ENCODE measurements at regions not wholly inside any gene's neighbourhood (a gene's known extent, or its start where the extent isn't known, plus 50 kb on each side); places are given as distances from the start of the nearest gene placed in this dataset.

DNA sequence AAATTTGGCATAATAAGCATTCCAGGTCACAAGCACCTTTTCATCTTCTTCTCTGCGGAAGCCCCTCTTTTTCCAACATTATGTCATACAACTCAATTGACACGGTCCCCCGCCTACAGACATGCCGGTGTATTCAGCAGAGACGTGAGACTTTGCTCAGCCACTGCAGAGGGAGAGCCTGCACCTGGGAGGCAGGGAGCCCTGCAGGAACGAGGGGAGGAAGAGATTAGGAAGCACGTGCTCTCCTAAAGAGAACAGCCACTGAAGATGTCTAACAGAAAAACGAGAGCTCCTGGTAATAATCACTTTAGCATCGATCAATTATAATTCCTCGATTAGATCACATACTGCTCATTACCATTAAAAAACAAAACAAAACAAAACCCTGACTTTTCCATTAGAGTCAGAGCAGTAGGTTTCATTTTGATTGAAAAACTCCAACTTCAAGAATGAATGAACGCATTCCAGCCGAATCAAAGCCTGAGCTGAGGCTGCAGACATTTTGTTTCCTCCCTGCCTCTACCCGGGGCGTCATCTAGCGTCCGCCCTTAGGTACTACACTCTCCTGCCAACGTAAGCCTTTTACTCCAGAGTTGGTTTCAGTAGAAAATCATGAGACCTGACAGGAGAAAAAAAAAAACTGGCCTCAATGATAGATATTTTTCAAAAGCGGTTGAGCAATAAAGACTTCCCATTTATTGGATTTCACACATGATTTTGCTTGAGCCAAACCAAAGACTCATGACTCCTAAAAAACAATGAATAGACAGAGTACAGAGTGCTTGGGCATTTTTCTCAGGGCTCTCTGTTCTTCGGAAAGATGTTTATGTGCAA, 194.5 kb downstream of the KATNAL1 start:
- no peak overlapping the region for H3K4me2 ChIP-seq
- H3K79me2 ChIP-seq (replicated peaks; ENCODE audit: insufficient read depth): no peaks in the 10 kb centered on the region
- H3K27ac ChIP-seq (ENCODE audit: low read depth): no peak overlapping the region
- no peaks in the 10 kb centered on the region; the same call in 1 of the 3 replicates for H3K9me3 Mint-ChIP-seq
- H3K36me3 Mint-ChIP-seq (ENCODE audit: low read depth): no peaks in the 10 kb centered on the region; the same call in 2 of the 3 replicates
- peak overlapping the region; percentile 4; the same call in 1 of the 3 replicates for H3K4me3 Mint-ChIP-seq
- peaks cover 11% of the 10 kb centered on the region for H3K4me1 ChIP-seq (ENCODE audit: insufficient read depth)
- H3K4me1 Mint-ChIP-seq: peaks cover 42% of the 10 kb centered on the region
- peak; percentile 25 for ATAC-seq
- H3K36me3 ChIP-seq (ENCODE audit: insufficient read depth): no peaks in the 10 kb centered on the region
- TF ChIP-seq, protein P1, sequence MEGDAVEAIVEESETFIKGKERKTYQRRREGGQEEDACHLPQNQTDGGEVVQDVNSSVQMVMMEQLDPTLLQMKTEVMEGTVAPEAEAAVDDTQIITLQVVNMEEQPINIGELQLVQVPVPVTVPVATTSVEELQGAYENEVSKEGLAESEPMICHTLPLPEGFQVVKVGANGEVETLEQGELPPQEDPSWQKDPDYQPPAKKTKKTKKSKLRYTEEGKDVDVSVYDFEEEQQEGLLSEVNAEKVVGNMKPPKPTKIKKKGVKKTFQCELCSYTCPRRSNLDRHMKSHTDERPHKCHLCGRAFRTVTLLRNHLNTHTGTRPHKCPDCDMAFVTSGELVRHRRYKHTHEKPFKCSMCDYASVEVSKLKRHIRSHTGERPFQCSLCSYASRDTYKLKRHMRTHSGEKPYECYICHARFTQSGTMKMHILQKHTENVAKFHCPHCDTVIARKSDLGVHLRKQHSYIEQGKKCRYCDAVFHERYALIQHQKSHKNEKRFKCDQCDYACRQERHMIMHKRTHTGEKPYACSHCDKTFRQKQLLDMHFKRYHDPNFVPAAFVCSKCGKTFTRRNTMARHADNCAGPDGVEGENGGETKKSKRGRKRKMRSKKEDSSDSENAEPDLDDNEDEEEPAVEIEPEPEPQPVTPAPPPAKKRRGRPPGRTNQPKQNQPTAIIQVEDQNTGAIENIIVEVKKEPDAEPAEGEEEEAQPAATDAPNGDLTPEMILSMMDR (conservative IDR thresholded peaks at IDR 0.05; ENCODE audit: low read depth in 2 of 2): peak; percentile 90 to 98
- TF ChIP-seq JUNB (IDR thresholded peaks at IDR 0.05; ENCODE audit: unreplicated experiment) (no peak), EZH2 (IDR thresholded peaks at IDR 0.05; ENCODE audit: low read depth, unreplicated experiment) (no peak)
- TF ChIP-seq, protein P2, sequence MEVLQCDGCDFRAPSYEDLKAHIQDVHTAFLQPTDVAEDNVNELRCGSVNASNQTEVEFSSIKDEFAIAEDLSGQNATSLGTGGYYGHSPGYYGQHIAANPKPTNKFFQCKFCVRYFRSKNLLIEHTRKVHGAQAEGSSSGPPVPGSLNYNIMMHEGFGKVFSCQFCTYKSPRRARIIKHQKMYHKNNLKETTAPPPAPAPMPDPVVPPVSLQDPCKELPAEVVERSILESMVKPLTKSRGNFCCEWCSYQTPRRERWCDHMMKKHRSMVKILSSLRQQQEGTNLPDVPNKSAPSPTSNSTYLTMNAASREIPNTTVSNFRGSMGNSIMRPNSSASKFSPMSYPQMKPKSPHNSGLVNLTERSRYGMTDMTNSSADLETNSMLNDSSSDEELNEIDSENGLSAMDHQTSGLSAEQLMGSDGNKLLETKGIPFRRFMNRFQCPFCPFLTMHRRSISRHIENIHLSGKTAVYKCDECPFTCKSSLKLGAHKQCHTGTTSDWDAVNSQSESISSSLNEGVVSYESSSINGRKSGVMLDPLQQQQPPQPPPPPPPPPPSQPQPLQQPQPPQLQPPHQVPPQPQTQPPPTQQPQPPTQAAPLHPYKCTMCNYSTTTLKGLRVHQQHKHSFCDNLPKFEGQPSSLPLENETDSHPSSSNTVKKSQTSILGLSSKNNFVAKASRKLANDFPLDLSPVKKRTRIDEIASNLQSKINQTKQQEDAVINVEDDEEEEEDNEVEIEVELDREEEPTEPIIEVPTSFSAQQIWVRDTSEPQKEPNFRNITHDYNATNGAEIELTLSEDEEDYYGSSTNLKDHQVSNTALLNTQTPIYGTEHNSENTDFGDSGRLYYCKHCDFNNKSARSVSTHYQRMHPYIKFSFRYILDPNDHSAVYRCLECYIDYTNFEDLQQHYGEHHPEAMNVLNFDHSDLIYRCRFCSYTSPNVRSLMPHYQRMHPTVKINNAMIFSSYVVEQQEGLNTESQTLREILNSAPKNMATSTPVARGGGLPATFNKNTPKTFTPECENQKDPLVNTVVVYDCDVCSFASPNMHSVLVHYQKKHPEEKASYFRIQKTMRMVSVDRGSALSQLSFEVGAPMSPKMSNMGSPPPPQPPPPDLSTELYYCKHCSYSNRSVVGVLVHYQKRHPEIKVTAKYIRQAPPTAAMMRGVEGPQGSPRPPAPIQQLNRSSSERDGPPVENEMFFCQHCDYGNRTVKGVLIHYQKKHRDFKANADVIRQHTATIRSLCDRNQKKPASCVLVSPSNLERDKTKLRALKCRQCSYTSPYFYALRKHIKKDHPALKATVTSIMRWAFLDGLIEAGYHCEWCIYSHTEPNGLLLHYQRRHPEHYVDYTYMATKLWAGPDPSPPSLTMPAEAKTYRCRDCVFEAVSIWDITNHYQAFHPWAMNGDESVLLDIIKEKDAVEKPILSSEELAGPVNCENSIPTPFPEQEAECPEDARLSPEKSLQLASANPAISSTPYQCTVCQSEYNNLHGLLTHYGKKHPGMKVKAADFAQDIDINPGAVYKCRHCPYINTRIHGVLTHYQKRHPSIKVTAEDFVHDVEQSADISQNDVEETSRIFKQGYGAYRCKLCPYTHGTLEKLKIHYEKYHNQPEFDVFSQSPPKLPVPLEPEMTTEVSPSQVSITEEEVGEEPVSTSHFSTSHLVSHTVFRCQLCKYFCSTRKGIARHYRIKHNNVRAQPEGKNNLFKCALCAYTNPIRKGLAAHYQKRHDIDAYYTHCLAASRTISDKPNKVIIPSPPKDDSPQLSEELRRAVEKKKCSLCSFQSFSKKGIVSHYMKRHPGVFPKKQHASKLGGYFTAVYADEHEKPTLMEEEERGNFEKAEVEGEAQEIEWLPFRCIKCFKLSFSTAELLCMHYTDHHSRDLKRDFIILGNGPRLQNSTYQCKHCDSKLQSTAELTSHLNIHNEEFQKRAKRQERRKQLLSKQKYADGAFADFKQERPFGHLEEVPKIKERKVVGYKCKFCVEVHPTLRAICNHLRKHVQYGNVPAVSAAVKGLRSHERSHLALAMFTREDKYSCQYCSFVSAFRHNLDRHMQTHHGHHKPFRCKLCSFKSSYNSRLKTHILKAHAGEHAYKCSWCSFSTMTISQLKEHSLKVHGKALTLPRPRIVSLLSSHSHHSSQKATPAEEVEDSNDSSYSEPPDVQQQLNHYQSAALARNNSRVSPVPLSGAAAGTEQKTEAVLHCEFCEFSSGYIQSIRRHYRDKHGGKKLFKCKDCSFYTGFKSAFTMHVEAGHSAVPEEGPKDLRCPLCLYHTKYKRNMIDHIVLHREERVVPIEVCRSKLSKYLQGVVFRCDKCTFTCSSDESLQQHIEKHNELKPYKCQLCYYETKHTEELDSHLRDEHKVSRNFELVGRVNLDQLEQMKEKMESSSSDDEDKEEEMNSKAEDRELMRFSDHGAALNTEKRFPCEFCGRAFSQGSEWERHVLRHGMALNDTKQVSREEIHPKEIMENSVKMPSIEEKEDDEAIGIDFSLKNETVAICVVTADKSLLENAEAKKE (CRISPR knock-in tag; IDR thresholded peaks at IDR 0.05): no peak
- peaks cover 25% of the 10 kb centered on the region for H3K27me3 Mint-ChIP-seq (ENCODE audit: insufficient read depth, low read depth, poor library complexity)
- no peak overlapping the region; the same call in 1 of the 2 replicates for H3K27ac Mint-ChIP-seq
- H3K4me3 ChIP-seq: no peak overlapping the region
- no peaks in the 10 kb centered on the region for H3F3A ChIP-seq (replicated peaks; ENCODE audit: low read depth)
- H2AFZ ChIP-seq: peak overlapping the region; percentile 82
- peak; percentile 92 for DNase-seq (ENCODE audit: low spot score)
- no peaks in the 10 kb centered on the region for H3K9me2 ChIP-seq (ENCODE audit: insufficient read depth)
- no peaks in the 10 kb centered on the region; the same call in 1 of the 2 replicates for H4K20me1 ChIP-seq (replicated peaks; ENCODE audit: insufficient read depth)
- 0 out of 2 replicates have a peak, but pooled peaks cover 9% of the 10 kb centered on the region for H3K27me3 ChIP-seq (ENCODE audit: insufficient read depth)

Data from GM23338 (cell line).